Activated CD8-positive, alpha-beta T cell treated with anti-CD3 and anti-CD28 coated beads, Interleukin-2, amount 10 ng/mL, durations not matched to agents 7 days and 5 days (primary cell): ENCODE measurements at regions not wholly inside any gene's neighbourhood (a gene's known extent, or its start where the extent isn't known, plus 50 kb on each side); places are given as distances from the start of the nearest gene placed in this dataset.
A peak's percentile ranks its signal among the peaks of the same experiment; 100 is the strongest.
"Not testable (repeated sequence)": the region's sequence is repeated elsewhere in the genome, so short reads cannot be mapped to it uniquely, and the experiment has no call there.

ENCODE experiments used
- ATAC-seq: fragments of 150-1000 bp; cut with Tn5 transposase; one replicate; pipeline ENCODE4 v1.10.0; 2021; ENCODE audit warnings: moderate library complexity
- CTCF ChIA-PET: fragments of 350-600 bp; sonication (Branson Sonifier 250); formaldehyde crosslinking; loops from one replicate; lab custom pipeline; 2021; ENCODE audit warnings: antibody characterized with exemption; lab: Charles Lee
- POLR2A ChIA-PET: fragments of 350-600 bp; sonication (Branson Sonifier 250); formaldehyde crosslinking; loops from one replicate; lab custom pipeline; 2021; ENCODE audit warnings: antibody characterized with exemption; lab: Charles Lee
- DNase-seq: peaks from one replicate; pipeline ENCODE4 v3.0.0-alpha.2; 2020
- H3K27ac Mint-ChIP-seq: one replicate; pipeline ENCODE4 v1.8.0; 2021; ENCODE audit warnings: mild to moderate bottlenecking, mixed read lengths
- H3K27me3 Mint-ChIP-seq: one replicate; pipeline ENCODE4 v1.8.0; 2021; ENCODE audit warnings: low read depth, mixed read lengths
- H3K36me3 Mint-ChIP-seq: one replicate; pipeline ENCODE4 v1.8.0; 2021; ENCODE audit warnings: low read depth, mixed read lengths
- H3K4me1 Mint-ChIP-seq: one replicate; pipeline ENCODE4 v1.8.0; 2021; ENCODE audit warnings: low read depth, mixed read lengths
- H3K4me3 Mint-ChIP-seq: one replicate; pipeline ENCODE4 v1.8.0; 2021; ENCODE audit warnings: mild to moderate bottlenecking, mixed read lengths
- H3K9me3 Mint-ChIP-seq: one replicate; pipeline ENCODE4 v1.8.0; 2022; ENCODE audit warnings: mixed read lengths; ENCODE audit not compliant: insufficient read depth

DNA sequence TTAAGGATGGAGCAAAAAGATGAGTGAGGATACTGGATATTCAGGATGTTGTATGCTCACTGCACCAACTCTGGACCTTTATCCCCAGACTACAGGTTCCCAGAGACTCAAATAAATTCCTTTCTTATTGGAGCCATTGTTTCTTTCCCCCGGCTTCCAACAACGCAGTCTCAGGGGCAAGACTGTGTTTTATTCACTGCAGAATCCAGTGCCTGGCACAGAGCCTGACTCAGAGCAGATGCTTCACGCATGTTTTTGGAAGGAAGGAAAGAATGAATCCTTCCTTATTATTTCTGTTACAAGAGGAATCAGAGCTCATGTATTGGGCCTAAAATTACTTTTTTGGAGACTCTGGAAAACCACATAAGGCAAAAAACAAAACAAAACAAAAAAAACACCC lies 96.0 kb upstream of the VGLL4 start:
- Mint-ChIP-seq H3K4me1 (no peaks in the 10 kb centered on the region), H3K4me3 (no peak overlapping the region), H3K9me3 (no peaks in the 10 kb centered on the region), H3K27ac (no peak overlapping the region), H3K27me3 (peaks cover 5% of the 10 kb centered on the region), H3K36me3 (no peaks in the 10 kb centered on the region)
- ChIA-PET POLR2A (no interaction called here), CTCF (no interaction called here)
- ATAC-seq = no peak
- DNase-seq = no peak

- ATAC-seq (no peak), DNase-seq (no peak)
- no peaks in the 10 kb centered on the region for H3K4me1 Mint-ChIP-seq
- no peak overlapping the region for H3K4me3 Mint-ChIP-seq
- no peaks in the 10 kb centered on the region for H3K36me3 Mint-ChIP-seq
- POLR2A ChIA-PET = no interaction called here
- no peak overlapping the region for H3K27ac Mint-ChIP-seq
- peaks cover 5% of the 10 kb centered on the region for H3K27me3 Mint-ChIP-seq
- CTCF ChIA-PET = no interaction called here
- H3K9me3 Mint-ChIP-seq = no peaks in the 10 kb centered on the region
Observed at GRCh38 chr3:11739123-11739522, 95.4 kb upstream of the VGLL4 start.

- H3K4me1 Mint-ChIP-seq = no peaks in the 10 kb centered on the region
- H3K4me3 Mint-ChIP-seq = no peak overlapping the region
- ChIA-PET POLR2A (no interaction called here), CTCF (no interaction called here)
- ATAC-seq (no peak), DNase-seq (no peak)
- no peaks in the 10 kb centered on the region for H3K9me3 Mint-ChIP-seq
- no peaks in the 10 kb centered on the region for H3K36me3 Mint-ChIP-seq
- H3K27ac Mint-ChIP-seq = no peak overlapping the region
- peaks cover 5% of the 10 kb centered on the region for H3K27me3 Mint-ChIP-seq
Observed at GRCh38 chr3:11737742-11738141, 94.0 kb upstream of the VGLL4 start.

DNA sequence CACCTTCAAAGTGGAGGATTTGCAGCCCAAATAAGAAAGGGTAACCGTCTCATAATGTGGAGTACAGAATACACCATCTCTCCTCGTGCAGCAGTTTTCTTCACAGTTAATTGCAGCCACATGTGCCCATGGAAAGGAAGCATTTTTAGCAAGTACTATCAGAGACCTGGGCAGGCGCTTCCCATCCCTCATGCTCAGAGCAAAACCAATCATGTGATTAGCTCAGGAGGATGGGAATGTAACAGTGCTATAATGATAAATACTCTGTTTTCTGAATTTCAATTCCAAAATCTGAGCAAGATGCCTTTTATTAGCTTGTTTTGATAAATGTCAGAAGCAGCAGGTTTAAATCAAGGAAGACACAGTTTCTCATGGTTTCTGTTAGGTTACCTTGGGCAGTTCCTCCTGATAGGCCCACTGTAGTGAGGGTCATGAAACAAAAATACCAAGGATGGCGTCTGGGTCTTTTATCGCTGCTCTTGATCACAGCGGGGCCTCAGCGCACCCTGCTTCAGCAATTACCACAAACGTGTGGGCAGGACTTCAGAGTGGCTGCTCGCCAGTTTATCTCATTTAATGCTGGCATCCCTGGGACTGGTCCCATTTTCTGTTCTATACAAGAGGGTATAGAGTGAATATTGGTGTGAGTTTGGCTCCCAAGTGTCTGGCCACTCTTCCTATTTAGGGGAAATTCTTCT lies 92.6 kb upstream of the VGLL4 start:
- Mint-ChIP-seq H3K27ac (no peak overlapping the region), H3K9me3 (no peaks in the 10 kb centered on the region)
- POLR2A ChIA-PET = no interaction called here

GRCh38 chr3:11735638-11736037 lies 91.9 kb upstream of the VGLL4 start:
- no peaks in the 10 kb centered on the region for H3K4me1 Mint-ChIP-seq
- no peaks in the 10 kb centered on the region for H3K9me3 Mint-ChIP-seq
- H3K27ac Mint-ChIP-seq = no peak overlapping the region
- no peak overlapping the region for H3K4me3 Mint-ChIP-seq
- peaks cover 8% of the 10 kb centered on the region for H3K27me3 Mint-ChIP-seq
- ChIA-PET POLR2A (no interaction called here), CTCF (no interaction called here)
- no peaks in the 10 kb centered on the region for H3K36me3 Mint-ChIP-seq
- no peak for ATAC-seq
- DNase-seq = no peak

More for the DNA sequence above, 92.6 kb upstream of the VGLL4 start:
- Mint-ChIP-seq H3K36me3 (no peaks in the 10 kb centered on the region), H3K4me1 (no peaks in the 10 kb centered on the region), H3K27me3 (peaks cover 8% of the 10 kb centered on the region), H3K4me3 (no peak overlapping the region)
- ATAC-seq (no peak), DNase-seq (no peak)
- CTCF ChIA-PET = interaction anchor here (1.1 kb wide), 1 partner anchor 8 kb away, joined by 3 read pairs; no protein-coding TSS in a partner anchor

GRCh38 chr3:11735111-11735510 lies 91.4 kb upstream of the VGLL4 start:
- H3K9me3 Mint-ChIP-seq, DNase-seq, ATAC-seq, H3K36me3 Mint-ChIP-seq, H3K4me1 Mint-ChIP-seq, H3K27ac Mint-ChIP-seq, CTCF ChIA-PET, H3K4me3 Mint-ChIP-seq, H3K27me3 Mint-ChIP-seq: not testable (repeated sequence)
- POLR2A ChIA-PET = interaction anchor here (0.6 kb wide), 1 partner anchor 84 kb away, joined by 3 read pairs; no protein-coding TSS in a partner anchor

DNA sequence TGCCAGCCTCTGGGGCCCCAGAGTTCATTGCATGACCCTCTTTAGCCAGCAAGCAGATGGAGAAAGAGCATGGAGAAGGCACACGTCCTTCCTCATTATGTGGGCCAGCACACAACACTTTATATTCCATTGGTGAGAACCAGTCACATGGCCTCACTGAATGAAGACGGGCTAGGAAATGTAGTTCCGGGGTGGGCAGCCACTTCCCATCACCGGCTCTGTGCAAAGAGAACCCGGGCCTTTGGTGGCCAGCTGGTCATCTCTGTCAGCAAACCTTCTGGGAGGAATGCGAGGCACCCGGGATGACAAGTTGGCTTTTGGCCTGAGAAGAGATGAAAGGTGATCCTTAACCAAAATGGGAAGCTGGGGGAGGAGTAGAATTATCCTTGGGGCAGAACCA lies 90.2 kb upstream of the VGLL4 start:
- Mint-ChIP-seq H3K36me3 (no peaks in the 10 kb centered on the region), H3K27me3 (peaks cover 4% of the 10 kb centered on the region), H3K4me1 (no peaks in the 10 kb centered on the region), H3K9me3 (no peaks in the 10 kb centered on the region), H3K4me3 (no peak overlapping the region), H3K27ac (no peak overlapping the region)
- DNase-seq (no peak), ATAC-seq (no peak)
- CTCF ChIA-PET = no interaction called here
- POLR2A ChIA-PET = no interaction called here

GRCh38 chr3:11727207-11727606 lies 83.5 kb upstream of the VGLL4 start:
- no peak overlapping the region for H3K4me3 Mint-ChIP-seq
- no peaks in the 10 kb centered on the region for H3K36me3 Mint-ChIP-seq
- peaks cover 4% of the 10 kb centered on the region for H3K4me1 Mint-ChIP-seq
- peaks cover 15% of the 10 kb centered on the region for H3K27me3 Mint-ChIP-seq
- H3K9me3 Mint-ChIP-seq = no peaks in the 10 kb centered on the region
- no peak for DNase-seq
- no peak overlapping the region for H3K27ac Mint-ChIP-seq
- ATAC-seq = no peak
- ChIA-PET CTCF (no interaction called here), POLR2A (no interaction called here)

DNA sequence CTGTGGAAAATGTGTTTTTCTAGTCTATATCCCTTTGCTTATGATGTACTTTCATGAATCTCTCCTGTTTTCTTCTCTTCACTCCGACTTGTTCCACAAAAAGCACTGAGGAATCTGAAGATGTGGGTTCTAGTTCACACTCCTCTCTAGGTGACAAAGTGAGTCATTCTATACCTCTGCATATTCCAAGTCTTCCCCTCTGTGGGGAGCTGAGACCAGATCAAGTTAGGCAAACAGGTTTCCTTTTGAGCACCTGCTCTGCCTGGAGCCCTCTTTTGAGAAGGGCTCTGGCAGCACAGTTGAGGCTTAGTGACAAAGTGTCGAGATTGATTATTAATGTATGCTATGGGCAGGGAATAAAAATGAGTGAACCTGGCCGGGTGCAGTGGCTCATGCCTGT lies 82.4 kb upstream of the VGLL4 start:
- H3K9me3 Mint-ChIP-seq = no peaks in the 10 kb centered on the region
- peaks cover 20% of the 10 kb centered on the region for H3K27me3 Mint-ChIP-seq
- H3K4me3 Mint-ChIP-seq = no peak overlapping the region
- H3K36me3 Mint-ChIP-seq = no peaks in the 10 kb centered on the region
- DNase-seq = no peak
- no peak overlapping the region for H3K27ac Mint-ChIP-seq
- POLR2A ChIA-PET = no interaction called here
- CTCF ChIA-PET = no interaction called here
- no peak for ATAC-seq
- peaks cover 4% of the 10 kb centered on the region for H3K4me1 Mint-ChIP-seq

GRCh38 chr3:11725340-11725641 lies 81.6 kb upstream of the VGLL4 start:
- CTCF ChIA-PET, ATAC-seq, H3K9me3 Mint-ChIP-seq, H3K4me3 Mint-ChIP-seq, H3K27ac Mint-ChIP-seq, DNase-seq, POLR2A ChIA-PET, H3K36me3 Mint-ChIP-seq: not testable (repeated sequence)
- Mint-ChIP-seq H3K4me1 (peaks cover 13% of the 10 kb centered on the region), H3K27me3 (peaks cover 28% of the 10 kb centered on the region)

DNA sequence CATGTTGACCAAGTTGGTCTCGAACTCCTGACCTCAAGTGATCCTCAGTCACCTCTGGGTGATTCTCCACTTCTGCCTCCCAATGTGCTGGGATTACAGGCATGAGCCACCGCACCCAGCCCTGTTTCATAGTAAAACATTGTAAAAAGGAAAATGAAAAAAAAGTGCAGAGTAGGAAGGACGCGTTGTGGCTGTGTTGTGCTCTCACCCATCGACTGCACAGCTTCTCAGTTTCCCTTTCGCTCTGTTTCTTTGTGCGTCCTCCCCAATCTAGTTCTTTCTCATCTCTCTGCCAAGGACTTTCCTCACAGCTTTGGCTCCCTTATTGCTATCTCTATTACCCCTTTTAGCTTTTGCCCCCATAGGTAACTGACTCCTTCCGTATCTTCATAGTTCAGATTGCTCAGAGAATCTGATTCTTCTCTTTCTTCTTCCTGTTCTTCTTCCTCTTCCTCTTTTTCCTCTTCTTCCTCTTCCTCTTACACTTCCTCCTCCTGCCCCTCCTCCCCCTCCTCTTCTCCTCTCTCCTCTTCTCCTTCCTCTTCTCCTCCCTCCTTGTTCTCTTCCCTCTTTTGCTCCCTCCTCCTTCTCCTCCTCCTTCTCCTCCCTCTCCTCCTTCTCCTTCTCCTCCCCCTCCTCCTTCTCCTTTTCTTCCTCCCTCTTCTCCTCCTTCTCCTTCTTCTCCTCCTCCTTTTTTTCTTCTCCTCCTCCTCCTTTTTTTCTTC lies 81.1 kb upstream of the VGLL4 start:
- H3K9me3 Mint-ChIP-seq = no peaks in the 10 kb centered on the region
- ATAC-seq (no peak), DNase-seq (no peak)
- peaks cover 14% of the 10 kb centered on the region for H3K4me1 Mint-ChIP-seq
- H3K36me3 Mint-ChIP-seq = no peaks in the 10 kb centered on the region
- CTCF ChIA-PET = interaction anchor here (1.0 kb wide), 1 partner anchor 79 kb away, joined by 3 read pairs; no protein-coding TSS in a partner anchor
- peaks cover 29% of the 10 kb centered on the region for H3K27me3 Mint-ChIP-seq
- H3K27ac Mint-ChIP-seq = no peak overlapping the region
- POLR2A ChIA-PET = no interaction called here
- H3K4me3 Mint-ChIP-seq = peak overlapping the region; percentile 32

DNA sequence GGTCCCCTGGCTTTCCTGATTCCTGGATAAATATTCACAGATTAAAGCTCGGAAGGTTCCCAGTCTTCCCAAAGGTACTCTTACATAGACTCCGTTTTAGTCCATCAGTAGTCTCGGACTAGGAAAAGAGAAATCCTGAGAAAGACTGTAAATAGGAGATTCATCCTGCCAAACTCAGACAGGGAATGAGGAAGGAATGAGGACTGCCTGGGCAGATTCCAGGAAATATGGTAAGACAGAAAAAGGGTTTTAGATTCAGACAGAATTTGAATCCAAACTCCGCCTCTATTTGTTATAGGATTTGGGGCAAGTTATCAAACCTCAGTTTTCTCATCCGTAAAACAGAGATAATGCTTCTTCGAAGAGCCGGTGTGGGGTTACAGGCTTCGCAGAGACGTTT lies 77.8 kb upstream of the VGLL4 start:
- Mint-ChIP-seq H3K9me3 (no peaks in the 10 kb centered on the region), H3K4me3 (no peak overlapping the region), H3K4me1 (peaks cover 25% of the 10 kb centered on the region), H3K27me3 (peaks cover 34% of the 10 kb centered on the region), H3K27ac (no peak overlapping the region), H3K36me3 (no peaks in the 10 kb centered on the region)
- POLR2A ChIA-PET = no interaction called here
- CTCF ChIA-PET = no interaction called here
- no peak for DNase-seq
- no peak for ATAC-seq
